ENCODE measurements at regions not wholly inside any gene's neighbourhood (a gene's known extent, or its start where the extent isn't known, plus 50 kb on each side); places are given as distances from the start of the nearest gene placed in this dataset.

GRCh38 chr2:11067221-11068078 lies 87.8 kb upstream of the SLC66A3 start:
- Histone ChIP-seq H3K36me3 (no peaks in the 10 kb centered on the region), H3K27ac (no peak overlapping the region), H3K4me1 (no peaks in the 10 kb centered on the region), H3K9me3 (peaks cover 0 to 8% (median under 1%) of the 10 kb centered on the region in 11 donors), H3K4me3 (no peak overlapping the region), H3K27me3 (peaks cover 0 to 33% (median 8%) of the 10 kb centered on the region in 7 donors)
- no peak for ATAC-seq
- 89 to 91% methylated on average over 22 of the region's 22 CpGs for whole genome bisulfite sequencing, 2 donors
- TF ChIP-seq CTCF (IDR thresholded peaks at IDR 0.05), result no peak
- intact Hi-C loops (cut with DNase I), result no loop called here
- no peak for DNase-seq

- DNase-seq (no peak), ATAC-seq (no peak)
- no peak overlapping the region for H3K4me3 ChIP-seq
- no peak overlapping the region for H3K27ac ChIP-seq
- no peak for TF ChIP-seq CTCF (IDR thresholded peaks at IDR 0.05)
- no peaks in the 10 kb centered on the region for H3K4me1 ChIP-seq
- intact Hi-C loops (cut with DNase I), result no loop called here
- peaks cover 0 to under 1% (median 0%) of the 10 kb centered on the region in 11 donors for H3K9me3 ChIP-seq
- WGBS, 2 donors, result 84 to 86% methylated on average over 11 of the region's 11 CpGs
- H3K36me3 ChIP-seq, result no peaks in the 10 kb centered on the region
- H3K27me3 ChIP-seq, result peaks cover 0 to 41% (median 10%) of the 10 kb centered on the region in 7 donors
Measured at GRCh38 chr2:11068079-11068741, 87.1 kb upstream of the SLC66A3 start.

- no peak overlapping the region for H3K4me3 ChIP-seq
- DNase-seq, result no peak
- H3K9me3 ChIP-seq, result no peaks in the 10 kb centered on the region
- no peak overlapping the region for H3K27ac ChIP-seq
- intact Hi-C loops (cut with DNase I), result no loop called here
- H3K27me3 ChIP-seq, result peaks cover 0 to 42% (median 16%) of the 10 kb centered on the region in 7 donors
- no peak for ATAC-seq
- no peaks in the 10 kb centered on the region for H3K4me1 ChIP-seq
- WGBS, 2 donors, result 90 to 91% methylated on average over 13 of the region's 13 CpGs
- TF ChIP-seq CTCF (IDR thresholded peaks at IDR 0.05), result no peak
- H3K36me3 ChIP-seq, result no peaks in the 10 kb centered on the region
Measured at GRCh38 chr2:11068856-11069526, 86.3 kb upstream of the SLC66A3 start.

- Histone ChIP-seq H3K27ac (no peak overlapping the region), H3K9me3 (no peaks in the 10 kb centered on the region), H3K4me1 (no peaks in the 10 kb centered on the region), H3K27me3 (peaks cover 0 to 42% (median 17%) of the 10 kb centered on the region in 7 donors), H3K4me3 (no peak overlapping the region), H3K36me3 (no peaks in the 10 kb centered on the region)
- 92 to 96% methylated on average over 10 of the region's 10 CpGs for WGBS, 2 donors
- intact Hi-C loops (cut with DNase I), result no loop called here
- ATAC-seq, result no peak
- DNase-seq, result no peak
- no peak for TF ChIP-seq CTCF (IDR thresholded peaks at IDR 0.05)
Measured at GRCh38 chr2:11069566-11070185, 85.6 kb upstream of the SLC66A3 start.

Measured in heart right ventricle (tissue), 16 donors.